GM19397 (cell line): ENCODE measurements at regions not wholly inside any gene's neighbourhood (a gene's known extent, or its start where the extent isn't known, plus 50 kb on each side); places are given as distances from the start of the nearest gene placed in this dataset.

ENCODE experiments used
- ATAC-seq: cut with Tn5 transposase; IDR thresholded peaks from one replicate; pipeline ENCODE4 v1.9.1; 2021; ENCODE audit warnings: mild to moderate bottlenecking, moderate library complexity; ENCODE audit not compliant: unreplicated experiment

DNA sequence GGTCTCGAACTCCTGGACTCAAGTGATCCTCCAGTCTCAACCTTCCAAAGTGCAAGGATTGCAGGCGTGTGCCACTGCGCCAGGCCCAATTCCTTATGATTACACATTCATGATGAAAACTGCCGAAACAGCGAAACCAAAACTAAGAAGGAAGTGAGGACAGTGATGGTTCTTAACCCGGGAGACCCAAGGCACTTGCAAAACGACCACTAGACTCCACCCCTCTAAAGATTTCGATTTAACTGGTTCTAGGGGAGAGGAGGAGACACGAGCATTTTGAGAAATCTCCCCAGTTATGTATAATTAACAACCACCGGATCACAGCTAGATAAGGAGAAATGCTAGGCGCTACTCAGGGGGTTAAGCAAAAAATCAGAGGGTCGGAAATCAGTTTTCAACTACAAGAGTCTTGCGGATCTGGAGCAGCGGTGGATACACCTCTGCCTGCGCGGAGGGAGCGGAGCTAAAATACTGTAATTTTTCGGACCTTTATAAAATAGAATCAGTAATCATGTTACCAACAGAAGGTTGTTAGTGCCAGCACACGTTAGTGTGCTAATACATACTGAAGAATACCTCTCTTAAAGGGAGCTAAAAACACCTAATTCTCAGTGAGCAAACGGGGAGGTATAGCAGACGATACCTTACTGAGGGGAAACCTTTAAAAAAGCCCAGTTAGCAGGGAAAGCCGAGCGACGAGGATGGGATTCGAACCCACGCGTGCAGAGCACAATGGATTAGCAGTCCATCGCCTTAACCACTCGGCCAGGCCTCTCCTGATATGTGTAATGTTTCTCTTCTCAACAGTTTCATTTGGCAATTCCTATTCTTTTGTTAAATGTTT is 60.0 kb upstream of the BTN3A2 start:
- peak; percentile 46 for ATAC-seq

DNA sequence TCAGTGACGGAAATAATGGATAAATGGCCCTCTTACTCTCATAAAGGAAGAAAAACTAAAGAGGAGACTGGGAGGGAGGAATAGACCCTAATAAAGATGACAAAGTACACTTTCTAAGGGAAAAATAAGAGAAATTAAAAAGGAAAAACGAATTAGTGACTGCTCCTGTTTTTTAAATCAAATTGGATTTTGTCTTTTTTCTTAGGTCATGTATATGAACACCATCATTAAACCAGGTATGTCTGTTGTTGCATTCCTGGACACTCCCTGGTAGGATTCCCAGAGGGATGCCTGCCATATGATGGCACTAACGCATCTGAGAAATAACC is 59.4 kb upstream of the BTN3A2 start:
- ATAC-seq = no peak

DNA sequence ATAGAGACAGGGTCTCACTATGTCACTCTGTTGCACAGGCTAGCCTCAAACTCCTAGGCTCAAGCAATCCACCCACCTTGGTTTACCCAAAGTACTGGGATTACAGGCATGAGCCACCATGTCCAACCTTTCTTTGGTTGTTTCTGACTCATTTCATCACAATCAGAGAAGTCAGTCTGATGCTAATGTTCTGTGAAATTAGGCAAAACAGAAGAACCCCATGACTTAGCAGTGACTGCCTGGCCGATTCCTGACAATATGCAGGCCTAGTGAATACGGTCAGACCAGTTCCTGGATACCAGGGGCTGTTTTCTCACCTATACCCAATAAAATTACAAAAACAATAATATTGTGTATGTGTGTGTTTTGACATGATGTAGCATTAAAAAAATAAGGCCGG is 58.8 kb upstream of the BTN3A2 start:
- ATAC-seq = no peak

DNA sequence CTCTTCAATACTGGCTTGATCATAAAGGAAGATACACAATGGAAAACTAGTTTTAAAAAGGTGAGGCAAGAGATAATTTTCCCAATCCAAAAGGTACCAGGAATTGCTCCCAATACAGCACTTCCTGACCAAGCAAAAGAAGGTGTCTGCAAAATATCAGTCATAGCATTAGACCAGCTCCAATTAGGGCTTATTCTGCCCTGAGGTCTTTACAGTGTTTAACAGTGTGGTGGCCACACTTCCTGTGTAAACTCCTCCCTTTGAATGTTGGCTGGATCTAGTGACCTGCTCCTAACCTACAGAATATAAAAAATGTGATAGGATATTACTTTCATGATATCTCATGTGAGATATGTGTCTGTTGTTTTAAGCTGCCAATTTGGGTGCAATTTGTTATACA is 57.1 kb upstream of the BTN3A2 start:
- ATAC-seq = no peak

DNA sequence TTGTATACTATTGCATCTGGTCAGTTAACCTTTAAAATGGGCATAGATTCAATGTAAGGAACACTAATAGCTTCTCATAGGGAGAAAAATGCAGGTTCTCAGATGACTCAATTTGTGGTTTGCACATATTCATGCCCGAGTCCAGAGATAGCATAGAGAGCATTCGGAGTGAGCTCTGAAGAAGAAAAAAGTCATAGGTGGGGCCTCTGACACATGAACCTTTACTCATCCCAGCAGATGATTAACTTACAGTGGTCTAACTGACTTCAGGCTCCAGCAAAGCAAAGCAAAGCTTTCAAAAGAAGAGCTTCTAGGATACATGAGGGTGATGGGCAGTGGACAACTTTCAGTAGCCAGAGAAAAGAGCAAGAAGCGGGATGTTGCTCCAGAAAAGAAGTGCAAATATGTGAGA is 55.3 kb upstream of the BTN3A2 start:
- peak; percentile 30 for ATAC-seq

DNA sequence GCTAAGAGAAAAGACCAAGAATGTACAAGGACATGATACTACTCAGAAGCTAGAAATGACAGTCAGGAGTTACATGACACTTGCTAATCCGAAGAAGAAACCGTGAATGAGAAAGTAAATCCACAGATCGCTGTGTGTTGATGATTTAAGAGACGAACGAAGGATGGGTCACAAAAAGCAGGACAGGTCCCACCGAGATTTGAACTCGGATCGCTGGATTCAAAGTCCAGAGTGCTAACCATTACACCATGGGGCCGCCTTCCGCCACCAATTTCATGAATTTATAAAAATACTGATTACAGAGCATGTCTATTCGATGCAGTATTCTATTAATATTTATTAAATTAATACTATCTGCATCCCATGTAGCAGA is 54.0 kb upstream of the BTN3A2 start:
- no peak for ATAC-seq

DNA sequence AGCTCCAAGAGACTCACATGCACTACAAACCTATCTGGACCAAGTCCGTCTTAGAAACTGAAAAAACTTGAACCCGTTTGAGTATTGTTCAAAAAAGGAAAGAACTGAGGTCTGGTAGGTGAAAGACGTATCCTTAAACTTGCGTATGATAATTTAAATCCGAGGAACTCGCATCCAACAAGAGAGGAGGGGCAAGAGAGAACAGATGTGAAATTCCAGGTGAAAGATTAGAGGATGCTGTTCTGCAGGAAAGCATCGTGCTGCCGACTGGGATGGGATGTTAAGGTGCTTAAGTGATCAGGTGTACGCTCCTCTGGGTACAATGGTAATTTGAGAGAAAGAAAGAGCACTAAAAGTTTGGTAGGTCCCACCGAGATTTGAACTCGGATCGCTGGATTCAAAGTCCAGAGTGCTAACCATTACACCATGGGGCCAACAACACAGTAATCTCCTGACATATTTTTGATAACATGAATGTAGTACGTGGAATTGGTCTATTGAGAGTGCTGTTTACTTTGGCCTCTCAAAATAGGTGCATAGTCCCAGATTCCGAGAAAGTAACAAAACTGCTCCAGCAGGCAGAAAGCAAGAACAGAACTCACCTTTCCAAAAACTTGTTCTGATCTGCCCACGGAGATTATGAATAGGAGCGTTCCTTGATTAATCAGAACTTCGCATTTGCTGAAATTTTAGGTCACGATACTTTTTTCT is 53.5 kb upstream of the BTN3A2 start:
- no peak for ATAC-seq

DNA sequence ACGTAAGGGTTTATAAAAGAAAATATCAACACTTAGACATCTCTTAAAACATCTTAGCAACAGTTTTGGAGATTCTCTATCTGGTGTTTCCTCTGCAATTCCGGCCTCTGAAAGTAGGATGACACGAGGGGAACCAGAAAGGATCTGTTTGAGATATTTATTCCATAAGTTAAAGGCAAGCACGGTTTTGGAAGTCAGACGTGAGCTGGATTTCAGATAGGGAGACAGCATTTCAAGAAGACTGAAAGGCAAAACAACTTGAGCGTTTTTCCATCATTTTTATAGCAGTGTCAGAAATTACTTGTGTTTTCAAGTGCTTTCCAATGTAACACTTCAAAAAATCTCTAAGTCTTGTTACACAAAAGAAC is 52.9 kb upstream of the BTN3A2 start:
- ATAC-seq = no peak

DNA sequence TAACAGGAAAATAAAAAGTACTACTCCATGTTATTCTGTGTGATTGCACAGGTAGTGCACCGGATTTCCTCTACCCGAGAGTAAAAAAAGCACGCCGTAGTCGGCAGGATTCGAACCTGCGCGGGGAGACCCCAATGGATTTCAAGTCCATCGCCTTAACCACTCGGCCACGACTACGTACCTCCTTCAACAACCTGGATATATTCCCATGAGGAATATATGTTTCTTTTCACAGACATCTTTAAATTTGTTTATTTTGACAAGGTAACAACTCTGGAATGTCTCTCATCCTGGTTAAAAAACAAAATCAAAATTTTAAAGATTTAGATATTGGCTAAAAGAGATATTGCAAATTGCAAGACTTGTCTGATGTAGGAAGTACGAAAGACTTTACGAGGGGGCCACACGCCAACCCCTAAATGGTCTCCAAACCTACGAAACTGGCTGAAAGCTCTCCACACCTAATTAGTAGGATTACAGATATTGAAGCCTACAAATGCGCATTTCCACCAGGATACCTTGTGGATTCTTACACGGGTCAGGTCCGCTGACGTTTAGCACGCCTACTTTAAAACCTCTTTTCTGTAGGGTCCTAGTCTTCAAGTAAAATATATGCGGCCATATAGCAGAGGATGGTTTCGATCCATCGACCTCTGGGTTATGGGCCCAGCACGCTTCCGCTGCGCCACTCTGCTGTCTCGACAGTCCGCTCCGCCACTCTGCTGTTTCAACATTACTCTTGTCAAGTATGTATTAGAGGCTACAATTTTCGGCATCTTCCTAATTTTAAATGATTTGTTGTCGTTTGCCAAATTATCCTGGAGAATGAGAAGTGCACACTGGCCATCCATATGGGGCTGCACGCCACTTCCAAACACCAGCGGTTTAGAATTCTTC is 52.2 kb upstream of the BTN3A2 start:
- ATAC-seq = no peak
